HG03354 (cell line): ENCODE measurements at regions not wholly inside any gene's neighbourhood (a gene's known extent, or its start where the extent isn't known, plus 50 kb on each side); places are given as distances from the start of the nearest gene placed in this dataset.
"Not testable (repeated sequence)": the region's sequence is repeated elsewhere in the genome, so short reads cannot be mapped to it uniquely, and the experiment has no call there.

Source experiments
- ATAC-seq: cut with Tn5 transposase; IDR thresholded peaks from one replicate; pipeline ENCODE4 v1.9.1; 2021; ENCODE audit warnings: mild to moderate bottlenecking; ENCODE audit not compliant: unreplicated experiment, poor library complexity, severe bottlenecking

GRCh38 chr6:26795474-26796307 lies 136.1 kb upstream of the ZNF322 start:
- ATAC-seq: not testable (repeated sequence)

GRCh38 chr6:26799903-26800633 lies 140.5 kb upstream of the ZNF322 start:
- not testable (repeated sequence) for ATAC-seq

- ATAC-seq: not testable (repeated sequence)
Measured at GRCh38 chr6:26803762-26804161, 144.2 kb upstream of the ZNF322 start.

- not testable (repeated sequence) for ATAC-seq
Measured at GRCh38 chr6:26811486-26812116, 152.1 kb upstream of the ZNF322 start.

- not testable (repeated sequence) for ATAC-seq
Measured at GRCh38 chr6:26818640-26819225, 159.2 kb upstream of the ZNF322 start.

GRCh38 chr6:26827965-26828364 lies 168.4 kb upstream of the ZNF322 start:
- ATAC-seq: not testable (repeated sequence)

GRCh38 chr6:26829480-26829879 lies 169.9 kb upstream of the ZNF322 start:
- ATAC-seq: not testable (repeated sequence)

- not testable (repeated sequence) for ATAC-seq
Measured at GRCh38 chr6:26830992-26831391, 171.4 kb upstream of the ZNF322 start.

- not testable (repeated sequence) for ATAC-seq
Measured at GRCh38 chr6:26835707-26836106, 176.2 kb upstream of the ZNF322 start.

- ATAC-seq: not testable (repeated sequence)
Measured at GRCh38 chr6:26836657-26837056, 177.1 kb upstream of the ZNF322 start.

GRCh38 chr6:26844823-26845222 lies 185.3 kb upstream of the ZNF322 start:
- ATAC-seq: not testable (repeated sequence)

- ATAC-seq: not testable (repeated sequence)
Measured at GRCh38 chr6:26857289-26857688, 197.7 kb upstream of the ZNF322 start.

- ATAC-seq: not testable (repeated sequence)
Measured at GRCh38 chr6:26859067-26859770, 199.7 kb upstream of the ZNF322 start.

- ATAC-seq: not testable (repeated sequence)
Measured at GRCh38 chr6:26859771-26860163, 200.2 kb upstream of the ZNF322 start.

- not testable (repeated sequence) for ATAC-seq
Measured at GRCh38 chr6:26861913-26862312, 202.4 kb upstream of the ZNF322 start.

- not testable (repeated sequence) for ATAC-seq
Measured at GRCh38 chr6:26863641-26864040, 204.1 kb upstream of the ZNF322 start.

- not testable (repeated sequence) for ATAC-seq
Measured at GRCh38 chr6:26898785-26899184, 239.2 kb upstream of the ZNF322 start.

GRCh38 chr6:26924206-26924605 lies 264.7 kb upstream of the ZNF322 start:
- ATAC-seq: not testable (repeated sequence)

GRCh38 chr6:26928190-26928589 lies 268.6 kb upstream of the ZNF322 start:
- not testable (repeated sequence) for ATAC-seq
